Ovary (tissue), 3 donors: ENCODE measurements at regions not wholly inside any gene's neighbourhood (a gene's known extent, or its start where the extent isn't known, plus 50 kb on each side); places are given as distances from the start of the nearest gene placed in this dataset.

Experiments used
- POLR2A ChIP-seq: fragments of 450-650 bp; IDR thresholded peaks from one replicate; pipeline ENCODE4 v1.6.1; 2017; ENCODE audit warnings: antibody characterized with exemption, mild to moderate bottlenecking, moderate library complexity
- TF ChIP-seq, protein P1 (sequence below), 3 donors: fragments of 450-650 bp in 2 of 3; fragments of 200-600 bp in 1 of 3; IDR thresholded peaks; one replicate each; pipeline versions ENCODE4 v1.5.1 to v1.8.0; 2016 to 2022; ENCODE audit warnings: antibody characterized with exemption in 3 of 3, mild to moderate bottlenecking in 1 of 3
- donor health status: DM: no; HTN: no; CAD: no.

DNA sequence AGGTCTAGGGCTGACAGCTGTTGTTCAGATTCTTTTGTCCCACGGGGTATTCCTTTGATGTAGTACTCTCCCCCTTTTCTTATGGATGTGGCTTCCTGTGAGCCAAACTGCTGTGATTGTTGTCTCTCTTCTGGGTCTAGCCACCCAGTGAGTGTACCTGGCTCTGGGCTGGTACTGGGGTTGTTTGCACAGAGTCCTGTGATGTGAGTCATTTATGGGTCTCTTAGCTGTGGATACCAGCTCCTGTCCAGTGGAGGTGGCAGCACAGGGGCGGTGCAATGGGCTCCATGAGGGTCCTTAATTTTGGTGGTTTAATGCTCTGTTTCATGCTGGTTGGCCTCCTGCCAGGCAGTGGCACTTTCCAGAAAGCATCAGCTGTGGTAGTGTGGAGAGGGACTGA is 161.3 kb downstream of the CAVIN4 start:
- TF ChIP-seq, protein P1, sequence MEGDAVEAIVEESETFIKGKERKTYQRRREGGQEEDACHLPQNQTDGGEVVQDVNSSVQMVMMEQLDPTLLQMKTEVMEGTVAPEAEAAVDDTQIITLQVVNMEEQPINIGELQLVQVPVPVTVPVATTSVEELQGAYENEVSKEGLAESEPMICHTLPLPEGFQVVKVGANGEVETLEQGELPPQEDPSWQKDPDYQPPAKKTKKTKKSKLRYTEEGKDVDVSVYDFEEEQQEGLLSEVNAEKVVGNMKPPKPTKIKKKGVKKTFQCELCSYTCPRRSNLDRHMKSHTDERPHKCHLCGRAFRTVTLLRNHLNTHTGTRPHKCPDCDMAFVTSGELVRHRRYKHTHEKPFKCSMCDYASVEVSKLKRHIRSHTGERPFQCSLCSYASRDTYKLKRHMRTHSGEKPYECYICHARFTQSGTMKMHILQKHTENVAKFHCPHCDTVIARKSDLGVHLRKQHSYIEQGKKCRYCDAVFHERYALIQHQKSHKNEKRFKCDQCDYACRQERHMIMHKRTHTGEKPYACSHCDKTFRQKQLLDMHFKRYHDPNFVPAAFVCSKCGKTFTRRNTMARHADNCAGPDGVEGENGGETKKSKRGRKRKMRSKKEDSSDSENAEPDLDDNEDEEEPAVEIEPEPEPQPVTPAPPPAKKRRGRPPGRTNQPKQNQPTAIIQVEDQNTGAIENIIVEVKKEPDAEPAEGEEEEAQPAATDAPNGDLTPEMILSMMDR (IDR thresholded peaks at IDR 0.05), result no peak
- TF ChIP-seq POLR2A, result no peak
